Esophagus squamous epithelium (tissue), 4 donors: ENCODE measurements at regions not wholly inside any gene's neighbourhood (a gene's known extent, or its start where the extent isn't known, plus 50 kb on each side); places are given as distances from the start of the nearest gene placed in this dataset.

Experiments used
- POLR2A ChIP-seq, 4 donors: fragments of 450-650 bp; IDR thresholded peaks; one replicate each; pipeline ENCODE4 v1.6.1; 2017; ENCODE audit warnings: antibody characterized with exemption in 4 of 4, mild to moderate bottlenecking in 4 of 4, moderate library complexity in 3 of 4
- TF ChIP-seq, protein P1 (sequence below), 6 experiments: fragments of 450-650 bp in 4 of 6; fragments of 200-600 bp in 2 of 6; sonication (generic) in 2 of 6; IDR thresholded peaks; one replicate each; pipeline ENCODE4 v1.5.1; 2016 to 2019; ENCODE audit warnings: antibody characterized with exemption in 6 of 6, mild to moderate bottlenecking in 4 of 6, moderate library complexity in 4 of 6

DNA sequence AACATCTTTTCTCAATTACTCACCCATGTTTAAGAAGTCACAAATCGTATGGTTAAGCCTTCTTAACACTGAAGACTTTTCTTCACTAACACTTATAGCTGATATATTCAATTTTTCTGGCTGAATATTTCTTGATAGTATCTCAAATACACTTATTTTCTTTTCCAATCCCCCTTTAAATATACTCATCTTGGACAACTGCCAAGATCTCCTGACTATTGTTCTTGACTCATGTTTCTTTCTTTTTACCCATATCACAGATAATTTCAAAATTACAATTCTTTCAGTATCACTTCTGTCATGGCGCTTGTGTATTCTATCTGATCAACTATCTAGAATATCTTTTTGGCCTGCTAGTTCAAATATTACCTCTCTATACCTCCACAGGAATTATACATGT is 954.3 kb upstream of the ACVR2A start:
- no peak for TF ChIP-seq POLR2A (IDR thresholded peaks at IDR 0.05)
- TF ChIP-seq, protein P1, sequence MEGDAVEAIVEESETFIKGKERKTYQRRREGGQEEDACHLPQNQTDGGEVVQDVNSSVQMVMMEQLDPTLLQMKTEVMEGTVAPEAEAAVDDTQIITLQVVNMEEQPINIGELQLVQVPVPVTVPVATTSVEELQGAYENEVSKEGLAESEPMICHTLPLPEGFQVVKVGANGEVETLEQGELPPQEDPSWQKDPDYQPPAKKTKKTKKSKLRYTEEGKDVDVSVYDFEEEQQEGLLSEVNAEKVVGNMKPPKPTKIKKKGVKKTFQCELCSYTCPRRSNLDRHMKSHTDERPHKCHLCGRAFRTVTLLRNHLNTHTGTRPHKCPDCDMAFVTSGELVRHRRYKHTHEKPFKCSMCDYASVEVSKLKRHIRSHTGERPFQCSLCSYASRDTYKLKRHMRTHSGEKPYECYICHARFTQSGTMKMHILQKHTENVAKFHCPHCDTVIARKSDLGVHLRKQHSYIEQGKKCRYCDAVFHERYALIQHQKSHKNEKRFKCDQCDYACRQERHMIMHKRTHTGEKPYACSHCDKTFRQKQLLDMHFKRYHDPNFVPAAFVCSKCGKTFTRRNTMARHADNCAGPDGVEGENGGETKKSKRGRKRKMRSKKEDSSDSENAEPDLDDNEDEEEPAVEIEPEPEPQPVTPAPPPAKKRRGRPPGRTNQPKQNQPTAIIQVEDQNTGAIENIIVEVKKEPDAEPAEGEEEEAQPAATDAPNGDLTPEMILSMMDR (IDR thresholded peaks at IDR 0.05), result no peak
